A673 (cell line): ENCODE measurements at regions not wholly inside any gene's neighbourhood (a gene's known extent, or its start where the extent isn't known, plus 50 kb on each side); places are given as distances from the start of the nearest gene placed in this dataset.

Source experiments
- CTCF ChIP-seq: fragments of 300-800, 200-600 bp; sonication (generic); conservative IDR thresholded peaks from 2 replicates; pipeline ENCODE4 v1.5.1; 2017; ENCODE audit warnings: low read depth, mild to moderate bottlenecking, antibody characterized with exemption, low read length, moderate library complexity, mixed read lengths
- EZH2 ChIP-seq: fragments of 200-600 bp; sonication (generic); IDR thresholded peaks from 2 replicates; pipeline ENCODE4 v1.6.1; 2017; ENCODE audit warnings: borderline replicate concordance, low read depth, mild to moderate bottlenecking, mixed read lengths, antibody characterized with exemption, low read length; ENCODE audit not compliant: poor library complexity, severe bottlenecking

GRCh38 chr13:31947105-31947504 lies 84.5 kb upstream of the FRY start:
- TF ChIP-seq EZH2 (no peak), CTCF (no peak)
